Neural progenitor cell (in vitro differentiated cells): ENCODE measurements at regions not wholly inside any gene's neighbourhood (a gene's known extent, or its start where the extent isn't known, plus 50 kb on each side); places are given as distances from the start of the nearest gene placed in this dataset.

ENCODE experiments used
- EZH2 ChIP-seq: fragments of 200-600 bp; sonication (generic); IDR thresholded peaks from 2 replicates; pipeline ENCODE4 v1.6.1; 2017; ENCODE audit warnings: antibody characterized with exemption, mild to moderate bottlenecking, moderate library complexity
- EZH2phosphoT487 ChIP-seq: fragments of 200-600 bp; sonication (generic); IDR thresholded peaks from 2 replicates; pipeline ENCODE4 v1.6.1; 2017; ENCODE audit warnings: antibody characterized with exemption
- TF ChIP-seq, protein P1 (sequence below): fragments of 200-600 bp; sonication (generic); IDR thresholded peaks from 2 replicates; pipeline ENCODE4 v1.5.1; 2017; ENCODE audit warnings: antibody characterized with exemption, mild to moderate bottlenecking

DNA sequence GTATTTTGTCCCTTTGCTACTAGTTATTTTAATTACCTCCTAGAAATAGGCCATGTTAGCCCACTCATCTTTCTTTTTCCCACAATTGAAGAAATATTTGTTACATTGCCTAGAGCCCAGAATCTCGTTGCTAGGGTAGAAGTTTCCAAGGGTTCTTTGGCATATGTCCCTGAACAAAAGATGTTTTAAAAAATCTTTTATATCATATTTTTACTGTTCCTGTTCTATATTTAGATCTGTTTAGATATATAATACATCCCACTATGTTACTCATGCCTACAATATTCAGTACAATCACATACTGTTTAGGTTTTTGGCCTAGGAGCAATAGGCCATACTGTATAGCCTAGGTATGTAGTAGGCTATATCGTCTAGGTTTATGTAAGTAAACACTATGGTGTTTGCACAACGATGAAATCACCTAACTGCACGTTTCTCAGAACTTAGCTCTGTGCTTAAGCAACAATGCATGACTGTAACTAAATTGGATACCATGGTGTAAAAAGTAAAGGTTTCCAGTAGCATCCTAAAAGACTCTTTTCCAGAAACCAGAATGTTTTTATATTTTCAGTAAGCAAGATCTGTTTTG, 236.0 kb upstream of the SLIT2 start:
- TF ChIP-seq EZH2phosphoT487 (no peak), EZH2 (no peak)
- TF ChIP-seq, protein P1, sequence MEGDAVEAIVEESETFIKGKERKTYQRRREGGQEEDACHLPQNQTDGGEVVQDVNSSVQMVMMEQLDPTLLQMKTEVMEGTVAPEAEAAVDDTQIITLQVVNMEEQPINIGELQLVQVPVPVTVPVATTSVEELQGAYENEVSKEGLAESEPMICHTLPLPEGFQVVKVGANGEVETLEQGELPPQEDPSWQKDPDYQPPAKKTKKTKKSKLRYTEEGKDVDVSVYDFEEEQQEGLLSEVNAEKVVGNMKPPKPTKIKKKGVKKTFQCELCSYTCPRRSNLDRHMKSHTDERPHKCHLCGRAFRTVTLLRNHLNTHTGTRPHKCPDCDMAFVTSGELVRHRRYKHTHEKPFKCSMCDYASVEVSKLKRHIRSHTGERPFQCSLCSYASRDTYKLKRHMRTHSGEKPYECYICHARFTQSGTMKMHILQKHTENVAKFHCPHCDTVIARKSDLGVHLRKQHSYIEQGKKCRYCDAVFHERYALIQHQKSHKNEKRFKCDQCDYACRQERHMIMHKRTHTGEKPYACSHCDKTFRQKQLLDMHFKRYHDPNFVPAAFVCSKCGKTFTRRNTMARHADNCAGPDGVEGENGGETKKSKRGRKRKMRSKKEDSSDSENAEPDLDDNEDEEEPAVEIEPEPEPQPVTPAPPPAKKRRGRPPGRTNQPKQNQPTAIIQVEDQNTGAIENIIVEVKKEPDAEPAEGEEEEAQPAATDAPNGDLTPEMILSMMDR, result no peak
